SK-N-SH treated with all-trans-retinoic acid at 6 μM for 48 hours (cell line): ENCODE measurements at regions not wholly inside any gene's neighbourhood (a gene's known extent, or its start where the extent isn't known, plus 50 kb on each side); places are given as distances from the start of the nearest gene placed in this dataset.
"Not testable (repeated sequence)": the region's sequence is repeated elsewhere in the genome, so short reads cannot be mapped to it uniquely, and the experiment has no call there.

ENCODE experiments used
- ATAC-seq: fragments of 200-7000 bp; cut with Tn5 transposase; 3 replicates; pipeline ENCODE4 v1.9.1; 2020; ENCODE audit warnings: mild to moderate bottlenecking, moderate library complexity
- ARNTL ChIP-seq: fragments of 450-650 bp; formaldehyde crosslinking; IDR thresholded peaks from 2 replicates; pipeline ENCODE4 v1.5.0; 2020; ENCODE audit warnings: low read depth, mild to moderate bottlenecking, moderate library complexity, borderline replicate concordance
- BACH2 ChIP-seq: fragments of 250-450 bp; sonication (Bioruptor Pico); IDR thresholded peaks from 2 replicates; pipeline ENCODE4 v1.9.0; 2021; ENCODE audit warnings: mild to moderate bottlenecking, borderline replicate concordance
- ESRRG ChIP-seq: fragments of 250-450 bp; sonication (Bioruptor Pico); IDR thresholded peaks from 2 replicates; pipeline ENCODE4 v1.6.1; 2021; ENCODE audit warnings: mild to moderate bottlenecking
- GLIS3 ChIP-seq: fragments of 250-450 bp; sonication (Bioruptor Pico); IDR thresholded peaks from 2 replicates; pipeline ENCODE4 v1.5.0; 2020; ENCODE audit warnings: mild to moderate bottlenecking, moderate library complexity
- ISL1 ChIP-seq: fragments of 250-450 bp; sonication (Bioruptor Pico); IDR thresholded peaks from 2 replicates; pipeline ENCODE4 v2.1.2; 2022; ENCODE audit warnings: mild to moderate bottlenecking, moderate library complexity
- PPARA ChIP-seq: fragments of 250-450 bp; sonication (Bioruptor Pico); IDR thresholded peaks from 2 replicates; pipeline ENCODE4 v1.5.0; 2020; ENCODE audit warnings: mild to moderate bottlenecking, borderline replicate concordance
- RARB ChIP-seq: fragments of 250-450 bp; sonication (Bioruptor Pico); IDR thresholded peaks from 2 replicates; pipeline ENCODE4 v1.8.0; 2021; ENCODE audit warnings: mild to moderate bottlenecking, moderate library complexity
- SNAI2 ChIP-seq: fragments of 250-450 bp; sonication (Bioruptor Pico); IDR thresholded peaks from 2 replicates; pipeline ENCODE4 v1.5.0; 2020; ENCODE audit warnings: mild to moderate bottlenecking, moderate library complexity
- TCF4 ChIP-seq: fragments of 250-450 bp; sonication (Bioruptor Pico); IDR thresholded peaks from 2 replicates; pipeline ENCODE4 v1.8.0; 2021; ENCODE audit warnings: mild to moderate bottlenecking, moderate library complexity, borderline replicate concordance
- TOX ChIP-seq: fragments of 250-450 bp; sonication (Bioruptor Pico); IDR thresholded peaks from 2 replicates; pipeline ENCODE4 v1.8.0; 2021; ENCODE audit warnings: mild to moderate bottlenecking, moderate library complexity, borderline replicate concordance
- ZC3H10 ChIP-seq: fragments of 250-450 bp; sonication (Bioruptor Pico); IDR thresholded peaks from 2 replicates; pipeline ENCODE4 v1.5.1; 2021; ENCODE audit warnings: mild to moderate bottlenecking, moderate library complexity
- ZFP3 ChIP-seq: fragments of 250-450 bp; sonication (Bioruptor Pico); IDR thresholded peaks from 2 replicates; pipeline ENCODE4 v1.5.0; 2020; ENCODE audit warnings: mild to moderate bottlenecking, moderate library complexity
- ZFP30 ChIP-seq: fragments of 450-650 bp; formaldehyde crosslinking; IDR thresholded peaks from 2 replicates; pipeline ENCODE4 v1.5.0; 2022; ENCODE audit warnings: mild to moderate bottlenecking, moderate library complexity
- ZNF565 ChIP-seq: fragments of 450-650 bp; formaldehyde crosslinking; conservative IDR thresholded peaks from 2 replicates; pipeline ENCODE4 v1.5.0; 2020; ENCODE audit warnings: low read depth, mild to moderate bottlenecking, moderate library complexity
- ZNF70 ChIP-seq: fragments of 450-650 bp; formaldehyde crosslinking; IDR thresholded peaks from 2 replicates; pipeline ENCODE4 v1.5.0; 2020; ENCODE audit warnings: mild to moderate bottlenecking, moderate library complexity
- ZNF8 ChIP-seq: fragments of 450-650 bp; formaldehyde crosslinking; IDR thresholded peaks from 2 replicates; pipeline ENCODE4 v1.5.0; 2020; ENCODE audit warnings: mild to moderate bottlenecking, moderate library complexity
- TF ChIP-seq, protein P1 (sequence below): fragments of 250-450 bp; sonication (Bioruptor Pico); IDR thresholded peaks from 2 replicates; pipeline ENCODE4 v1.8.0; 2020; ENCODE audit warnings: mild to moderate bottlenecking, moderate library complexity, borderline replicate concordance
- TF ChIP-seq, protein P2 (sequence below): fragments of 250-450 bp; sonication (Bioruptor Pico); IDR thresholded peaks from 2 replicates; pipeline ENCODE4 v1.5.1; 2020; ENCODE audit warnings: low read depth, mild to moderate bottlenecking, moderate library complexity
- TF ChIP-seq, protein P3 (sequence below): fragments of 250-450 bp; sonication (Bioruptor Pico); IDR thresholded peaks from 2 replicates; pipeline ENCODE4 v1.8.0; 2021; ENCODE audit warnings: low read depth, mild to moderate bottlenecking, moderate library complexity, borderline replicate concordance
- TF ChIP-seq, protein P4 (sequence below): fragments of 250-450 bp; sonication (Bioruptor Pico); IDR thresholded peaks from 2 replicates; pipeline ENCODE4 v1.5.0; 2020; ENCODE audit warnings: mild to moderate bottlenecking, moderate library complexity
- TF ChIP-seq, protein P5 (sequence below): fragments of 250-450 bp; sonication (Bioruptor Pico); IDR thresholded peaks from 2 replicates; pipeline ENCODE4 v1.5.1; 2021; ENCODE audit warnings: mild to moderate bottlenecking, moderate library complexity

DNA sequence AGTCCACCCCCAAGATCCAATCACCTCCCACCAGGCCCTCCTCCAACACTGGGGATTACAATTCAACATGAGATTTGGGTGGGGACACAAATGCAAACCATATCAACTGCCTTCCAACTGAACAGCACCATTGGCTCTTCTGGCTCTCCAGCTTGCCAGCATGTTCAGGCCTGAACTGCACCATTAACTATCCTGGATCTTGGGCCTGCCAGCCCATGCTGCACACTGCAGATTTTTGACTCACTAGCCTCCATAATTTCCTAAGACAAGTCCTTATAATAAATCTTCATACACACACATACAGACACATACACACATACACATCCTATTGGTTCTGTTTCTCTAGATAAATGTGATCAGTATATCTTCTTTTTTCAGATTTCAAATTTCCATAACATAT, 737.1 kb upstream of the SPRY2 start (continued):
- no peak for TF ChIP-seq BACH2 (CRISPR knock-in tag)
- TF ChIP-seq, all 23 proteins: peak for 0

DNA sequence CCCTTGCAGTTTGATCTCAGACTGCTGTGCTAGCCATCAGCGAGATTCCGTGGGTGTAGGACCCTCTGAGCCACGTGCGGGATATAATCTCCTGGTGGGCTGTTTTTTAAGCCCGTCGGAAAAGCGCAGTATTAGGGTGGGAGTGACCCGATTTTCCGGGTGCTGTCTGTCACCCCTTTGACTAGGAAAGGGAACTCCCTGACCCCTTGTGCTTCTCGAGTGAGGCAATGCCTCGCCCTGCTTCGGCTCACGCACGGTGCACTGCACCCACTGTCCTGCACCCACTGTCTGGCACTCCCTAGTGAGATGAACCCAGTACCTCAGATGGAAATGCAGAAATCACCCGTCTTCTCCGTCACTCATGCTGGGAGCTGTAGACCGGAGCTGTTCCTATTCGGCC, 728.9 kb upstream of the SPRY2 start:
- not testable (repeated sequence) for ATAC-seq

DNA sequence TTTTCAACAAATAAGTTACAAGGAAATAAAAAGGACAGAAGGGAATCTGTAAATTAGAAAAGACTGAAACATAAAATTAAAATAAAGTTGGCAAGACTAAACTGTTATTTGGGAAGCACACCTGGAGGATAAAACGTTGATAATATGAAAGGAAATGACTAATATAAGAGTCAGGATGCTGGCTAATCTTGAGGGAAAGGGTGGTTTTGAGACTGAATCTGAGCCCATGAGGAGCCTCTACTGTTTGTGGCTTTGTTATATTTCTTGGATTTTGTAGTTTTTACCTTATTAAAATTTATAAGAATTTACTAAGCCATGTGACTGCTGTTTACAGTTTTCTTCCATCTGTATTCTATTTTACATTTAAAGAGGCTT, 718.0 kb upstream of the SPRY2 start:
- no peak for ATAC-seq
- no peak for TF ChIP-seq SNAI2 (CRISPR knock-in tag)
- no peak for TF ChIP-seq TOX
- TF ChIP-seq ZC3H10 = no peak
- TF ChIP-seq ISL1 (CRISPR knock-in tag) = no peak
- TF ChIP-seq, protein P1, sequence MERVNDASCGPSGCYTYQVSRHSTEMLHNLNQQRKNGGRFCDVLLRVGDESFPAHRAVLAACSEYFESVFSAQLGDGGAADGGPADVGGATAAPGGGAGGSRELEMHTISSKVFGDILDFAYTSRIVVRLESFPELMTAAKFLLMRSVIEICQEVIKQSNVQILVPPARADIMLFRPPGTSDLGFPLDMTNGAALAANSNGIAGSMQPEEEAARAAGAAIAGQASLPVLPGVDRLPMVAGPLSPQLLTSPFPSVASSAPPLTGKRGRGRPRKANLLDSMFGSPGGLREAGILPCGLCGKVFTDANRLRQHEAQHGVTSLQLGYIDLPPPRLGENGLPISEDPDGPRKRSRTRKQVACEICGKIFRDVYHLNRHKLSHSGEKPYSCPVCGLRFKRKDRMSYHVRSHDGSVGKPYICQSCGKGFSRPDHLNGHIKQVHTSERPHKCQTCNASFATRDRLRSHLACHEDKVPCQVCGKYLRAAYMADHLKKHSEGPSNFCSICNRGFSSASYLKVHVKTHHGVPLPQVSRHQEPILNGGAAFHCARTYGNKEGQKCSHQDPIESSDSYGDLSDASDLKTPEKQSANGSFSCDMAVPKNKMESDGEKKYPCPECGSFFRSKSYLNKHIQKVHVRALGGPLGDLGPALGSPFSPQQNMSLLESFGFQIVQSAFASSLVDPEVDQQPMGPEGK = no peak
- no peak for TF ChIP-seq TCF4 (CRISPR knock-in tag)
- no peak for TF ChIP-seq ZNF8 (CRISPR knock-in tag)
- TF ChIP-seq RARB = no peak
- TF ChIP-seq ZNF565 = no peak
- no peak for TF ChIP-seq ESRRG
- TF ChIP-seq PPARA (CRISPR knock-in tag) = no peak
- TF ChIP-seq, protein P2, sequence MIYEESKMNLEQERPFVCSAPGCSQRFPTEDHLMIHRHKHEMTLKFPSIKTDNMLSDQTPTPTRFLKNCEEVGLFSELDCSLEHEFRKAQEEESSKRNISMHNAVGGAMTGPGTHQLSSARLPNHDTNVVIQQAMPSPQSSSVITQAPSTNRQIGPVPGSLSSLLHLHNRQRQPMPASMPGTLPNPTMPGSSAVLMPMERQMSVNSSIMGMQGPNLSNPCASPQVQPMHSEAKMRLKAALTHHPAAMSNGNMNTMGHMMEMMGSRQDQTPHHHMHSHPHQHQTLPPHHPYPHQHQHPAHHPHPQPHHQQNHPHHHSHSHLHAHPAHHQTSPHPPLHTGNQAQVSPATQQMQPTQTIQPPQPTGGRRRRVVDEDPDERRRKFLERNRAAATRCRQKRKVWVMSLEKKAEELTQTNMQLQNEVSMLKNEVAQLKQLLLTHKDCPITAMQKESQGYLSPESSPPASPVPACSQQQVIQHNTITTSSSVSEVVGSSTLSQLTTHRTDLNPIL = no peak
- TF ChIP-seq, protein P3, sequence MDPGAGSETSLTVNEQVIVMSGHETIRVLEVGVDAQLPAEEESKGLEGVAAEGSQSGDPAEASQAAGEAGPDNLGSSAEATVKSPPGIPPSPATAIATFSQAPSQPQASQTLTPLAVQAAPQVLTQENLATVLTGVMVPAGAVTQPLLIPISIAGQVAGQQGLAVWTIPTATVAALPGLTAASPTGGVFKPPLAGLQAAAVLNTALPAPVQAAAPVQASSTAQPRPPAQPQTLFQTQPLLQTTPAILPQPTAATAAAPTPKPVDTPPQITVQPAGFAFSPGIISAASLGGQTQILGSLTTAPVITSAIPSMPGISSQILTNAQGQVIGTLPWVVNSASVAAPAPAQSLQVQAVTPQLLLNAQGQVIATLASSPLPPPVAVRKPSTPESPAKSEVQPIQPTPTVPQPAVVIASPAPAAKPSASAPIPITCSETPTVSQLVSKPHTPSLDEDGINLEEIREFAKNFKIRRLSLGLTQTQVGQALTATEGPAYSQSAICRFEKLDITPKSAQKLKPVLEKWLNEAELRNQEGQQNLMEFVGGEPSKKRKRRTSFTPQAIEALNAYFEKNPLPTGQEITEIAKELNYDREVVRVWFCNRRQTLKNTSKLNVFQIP (CRISPR knock-in tag) = no peak
- TF ChIP-seq, protein P4, sequence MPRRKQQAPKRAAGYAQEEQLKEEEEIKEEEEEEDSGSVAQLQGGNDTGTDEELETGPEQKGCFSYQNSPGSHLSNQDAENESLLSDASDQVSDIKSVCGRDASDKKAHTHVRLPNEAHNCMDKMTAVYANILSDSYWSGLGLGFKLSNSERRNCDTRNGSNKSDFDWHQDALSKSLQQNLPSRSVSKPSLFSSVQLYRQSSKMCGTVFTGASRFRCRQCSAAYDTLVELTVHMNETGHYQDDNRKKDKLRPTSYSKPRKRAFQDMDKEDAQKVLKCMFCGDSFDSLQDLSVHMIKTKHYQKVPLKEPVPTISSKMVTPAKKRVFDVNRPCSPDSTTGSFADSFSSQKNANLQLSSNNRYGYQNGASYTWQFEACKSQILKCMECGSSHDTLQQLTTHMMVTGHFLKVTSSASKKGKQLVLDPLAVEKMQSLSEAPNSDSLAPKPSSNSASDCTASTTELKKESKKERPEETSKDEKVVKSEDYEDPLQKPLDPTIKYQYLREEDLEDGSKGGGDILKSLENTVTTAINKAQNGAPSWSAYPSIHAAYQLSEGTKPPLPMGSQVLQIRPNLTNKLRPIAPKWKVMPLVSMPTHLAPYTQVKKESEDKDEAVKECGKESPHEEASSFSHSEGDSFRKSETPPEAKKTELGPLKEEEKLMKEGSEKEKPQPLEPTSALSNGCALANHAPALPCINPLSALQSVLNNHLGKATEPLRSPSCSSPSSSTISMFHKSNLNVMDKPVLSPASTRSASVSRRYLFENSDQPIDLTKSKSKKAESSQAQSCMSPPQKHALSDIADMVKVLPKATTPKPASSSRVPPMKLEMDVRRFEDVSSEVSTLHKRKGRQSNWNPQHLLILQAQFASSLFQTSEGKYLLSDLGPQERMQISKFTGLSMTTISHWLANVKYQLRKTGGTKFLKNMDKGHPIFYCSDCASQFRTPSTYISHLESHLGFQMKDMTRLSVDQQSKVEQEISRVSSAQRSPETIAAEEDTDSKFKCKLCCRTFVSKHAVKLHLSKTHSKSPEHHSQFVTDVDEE (CRISPR knock-in tag) = no peak
- TF ChIP-seq ZFP30 (CRISPR knock-in tag) = no peak
- no peak for TF ChIP-seq ZFP3 (CRISPR knock-in tag)
- TF ChIP-seq, protein P5, sequence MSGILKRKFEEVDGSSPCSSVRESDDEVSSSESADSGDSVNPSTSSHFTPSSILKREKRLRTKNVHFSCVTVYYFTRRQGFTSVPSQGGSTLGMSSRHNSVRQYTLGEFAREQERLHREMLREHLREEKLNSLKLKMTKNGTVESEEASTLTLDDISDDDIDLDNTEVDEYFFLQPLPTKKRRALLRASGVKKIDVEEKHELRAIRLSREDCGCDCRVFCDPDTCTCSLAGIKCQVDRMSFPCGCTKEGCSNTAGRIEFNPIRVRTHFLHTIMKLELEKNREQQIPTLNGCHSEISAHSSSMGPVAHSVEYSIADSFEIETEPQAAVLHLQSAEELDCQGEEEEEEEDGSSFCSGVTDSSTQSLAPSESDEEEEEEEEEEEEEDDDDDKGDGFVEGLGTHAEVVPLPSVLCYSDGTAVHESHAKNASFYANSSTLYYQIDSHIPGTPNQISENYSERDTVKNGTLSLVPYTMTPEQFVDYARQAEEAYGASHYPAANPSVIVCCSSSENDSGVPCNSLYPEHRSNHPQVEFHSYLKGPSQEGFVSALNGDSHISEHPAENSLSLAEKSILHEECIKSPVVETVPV (CRISPR knock-in tag) = no peak

DNA sequence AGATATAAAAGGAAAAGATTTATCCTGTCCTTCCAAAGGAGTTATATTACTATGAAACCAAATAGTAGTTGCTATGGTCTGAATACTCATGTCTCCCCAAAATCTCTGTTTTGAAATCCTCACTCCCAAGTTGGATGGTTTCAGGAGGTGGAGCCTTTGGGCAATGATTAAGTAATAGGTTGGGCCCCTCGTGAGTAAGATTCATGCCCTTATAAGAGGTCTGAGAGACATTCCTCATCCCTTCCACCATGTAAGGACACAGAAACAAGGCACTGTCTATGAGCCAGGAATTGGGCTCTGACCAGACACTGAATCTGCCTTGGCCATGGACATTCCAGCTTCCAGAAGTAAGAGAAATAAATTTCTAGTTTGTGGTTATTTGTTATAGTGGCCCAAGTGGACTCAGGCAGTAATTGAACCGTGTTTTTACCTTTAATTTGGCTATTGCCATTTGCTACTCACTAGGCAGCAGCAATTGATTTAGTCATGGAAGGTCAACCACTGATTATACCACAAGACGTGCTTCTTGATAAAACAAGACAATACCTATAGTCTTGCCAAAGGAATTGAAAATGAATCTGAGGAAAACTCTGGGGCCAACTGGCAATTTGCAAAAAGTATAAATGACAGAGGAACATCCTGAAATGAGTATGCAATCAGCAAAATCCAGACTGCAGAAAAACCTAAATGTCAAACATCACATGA, 717.4 kb upstream of the SPRY2 start:
- ATAC-seq = no peak
- TF ChIP-seq, protein P4 (CRISPR knock-in tag) = no peak
- TF ChIP-seq ZC3H10 (no peak), RARB (no peak), BACH2 (CRISPR knock-in tag) (no peak), ESRRG (no peak), GLIS3 (CRISPR knock-in tag) (no peak), TOX (no peak), ISL1 (CRISPR knock-in tag) (no peak), TCF4 (CRISPR knock-in tag) (no peak), ARNTL (CRISPR knock-in tag) (no peak), PPARA (CRISPR knock-in tag) (no peak), ZFP30 (CRISPR knock-in tag) (no peak), ZFP3 (CRISPR knock-in tag) (no peak), ZNF70 (no peak)
- TF ChIP-seq, protein P5 (CRISPR knock-in tag) = no peak
